ENCODE measurements at regions not wholly inside any gene's neighbourhood (a gene's known extent, or its start where the extent isn't known, plus 50 kb on each side); places are given as distances from the start of the nearest gene placed in this dataset.
"Not testable (repeated sequence)": the region's sequence is repeated elsewhere in the genome, so short reads cannot be mapped to it uniquely, and the experiment has no call there.

DNA sequence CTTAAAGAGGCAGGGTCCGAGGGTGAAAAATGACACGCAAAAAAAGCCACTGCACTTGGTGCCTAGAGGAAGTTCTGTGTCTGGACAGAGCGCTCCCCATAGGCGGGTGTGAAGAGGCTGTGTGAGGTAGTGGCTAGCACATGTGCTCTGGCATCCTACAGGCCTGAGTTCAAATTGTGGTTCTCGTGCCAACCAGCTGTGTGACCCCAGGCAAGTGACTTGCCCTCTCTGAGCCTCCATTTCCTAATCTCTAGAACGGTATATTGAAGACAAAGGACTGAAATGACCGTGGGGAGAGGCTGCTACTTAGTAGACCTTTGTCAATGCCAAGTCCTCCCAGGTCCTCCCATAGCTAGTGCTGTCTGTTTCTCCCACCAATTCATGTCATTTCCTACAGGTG is 79.1 kb upstream of the MYL10 start:
- no peak for DNase-seq (ENCODE audit: low read depth in 2 of 2)

DNA sequence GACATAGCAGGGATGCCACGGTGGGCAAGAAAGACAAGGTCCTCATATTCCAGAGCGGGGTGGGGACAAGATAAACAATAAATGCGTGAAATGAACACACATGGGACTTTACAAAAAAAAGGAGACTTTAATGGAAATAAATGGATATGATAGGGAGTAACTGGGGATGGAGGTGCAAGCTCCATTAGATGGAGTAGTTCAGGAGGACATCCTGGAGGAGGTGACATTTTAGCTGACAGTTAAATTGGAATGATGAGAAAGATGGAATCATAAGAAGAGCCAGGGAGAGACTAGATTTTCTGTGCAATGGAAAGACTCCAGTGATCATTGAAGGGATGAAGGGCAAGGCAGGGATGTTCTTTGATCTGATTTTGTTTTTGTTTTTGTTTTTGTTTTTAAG is 83.6 kb upstream of the MYL10 start:
- no peak for DNase-seq (ENCODE audit: low read depth in 2 of 2)

DNA sequence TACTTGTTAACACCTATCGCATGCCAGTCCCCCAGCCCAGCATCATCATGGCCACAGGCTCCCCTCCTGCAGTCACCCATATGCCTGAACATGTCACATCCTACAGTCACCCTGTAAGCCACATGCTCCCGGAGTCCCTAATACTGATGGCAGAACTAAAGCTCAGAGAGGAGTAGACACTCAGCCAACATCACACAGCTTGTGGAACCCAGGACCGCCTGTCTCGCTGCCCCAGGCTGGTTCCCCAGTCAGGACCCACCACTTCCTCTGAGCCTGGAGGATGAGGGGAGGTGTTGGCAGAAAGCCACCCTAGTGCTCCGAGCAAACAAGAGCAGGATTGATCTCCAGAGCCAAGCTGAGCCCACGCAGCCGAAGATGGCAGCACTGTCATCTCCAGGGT is 85.0 kb upstream of the MYL10 start:
- no peak for DNase-seq (ENCODE audit: low read depth in 2 of 2)

DNA sequence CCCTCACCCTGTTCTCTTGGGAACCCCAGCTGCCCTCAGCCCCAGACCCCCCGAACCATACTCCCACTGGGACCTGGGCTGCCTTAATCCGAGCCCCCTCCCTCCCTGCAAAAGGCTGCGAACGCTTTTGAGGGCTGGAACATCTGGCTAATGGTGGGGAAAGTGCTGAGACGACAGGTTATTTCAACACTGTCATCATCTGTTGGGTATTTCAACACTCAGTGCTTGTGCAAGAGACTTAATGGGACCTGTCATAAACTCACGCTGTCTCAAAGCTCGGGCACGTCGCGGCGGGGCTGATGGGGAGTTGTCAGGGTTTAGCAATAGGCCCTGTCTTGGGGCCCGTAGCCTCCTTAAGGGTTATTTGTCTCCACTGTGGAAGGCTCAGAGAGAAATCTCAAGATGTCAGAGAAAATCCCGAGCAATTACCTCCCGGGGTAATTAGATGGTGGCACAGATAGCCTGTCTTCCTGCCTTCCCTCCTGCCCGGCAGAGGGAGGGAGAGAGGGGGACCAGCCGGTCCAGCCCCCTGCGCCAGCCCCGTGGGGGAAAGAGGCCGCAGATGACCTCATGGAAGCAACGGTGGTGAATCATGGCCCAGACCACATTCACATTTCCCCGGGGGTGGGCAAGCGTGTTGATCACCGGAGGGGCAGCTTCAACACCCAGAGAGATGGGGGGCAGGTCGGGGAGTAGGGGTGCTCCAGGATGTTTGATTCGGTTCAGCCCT is 88.7 kb upstream of the MYL10 start:
- no peak for DNase-seq (ENCODE audit: low read depth in 2 of 2)

- no peak for DNase-seq (ENCODE audit: low read depth in 2 of 2)
Measured at GRCh38 chr7:101718363-101719122, 89.4 kb upstream of the MYL10 start.

DNA sequence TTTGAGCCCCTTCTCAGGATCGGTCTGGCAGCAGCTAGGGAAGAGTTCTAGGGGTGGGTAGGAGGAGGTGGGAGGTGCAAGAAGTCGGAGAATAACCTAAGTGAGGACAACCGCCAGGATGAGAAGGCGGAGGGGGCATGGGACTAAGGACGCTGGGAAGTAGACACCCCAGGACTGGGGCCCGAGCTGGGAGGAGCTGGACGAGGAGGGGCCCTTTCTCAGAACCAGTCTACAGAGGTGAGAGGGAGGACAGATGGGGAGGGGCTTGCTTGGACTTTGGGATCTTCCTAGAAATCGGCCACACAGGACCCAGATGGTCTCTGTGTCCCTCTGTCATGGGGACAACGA is 90.0 kb upstream of the MYL10 start:
- DNase-seq (ENCODE audit: low read depth in 2 of 2), result no peak

DNA sequence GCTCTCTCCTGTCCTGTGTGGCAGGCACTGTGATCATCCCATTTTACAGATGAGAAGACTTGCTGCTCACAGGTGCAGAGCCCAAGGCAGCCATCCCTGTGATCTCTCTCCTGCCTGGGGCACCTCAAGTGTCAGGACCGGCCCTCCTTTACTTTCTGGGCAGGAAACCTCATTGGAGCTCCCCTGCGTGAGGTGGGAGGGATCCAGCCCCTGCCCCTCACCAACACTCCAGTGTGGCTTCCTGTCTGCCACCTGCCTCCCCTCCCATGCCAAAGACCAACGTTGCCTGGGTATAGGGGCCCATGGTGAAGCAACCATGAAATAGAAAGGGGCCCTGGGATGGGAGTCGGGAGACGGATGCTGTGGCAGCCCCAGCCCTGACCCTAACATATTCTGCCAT is 91.2 kb upstream of the MYL10 start:
- no peak for DNase-seq (ENCODE audit: low read depth in 2 of 2)

DNA sequence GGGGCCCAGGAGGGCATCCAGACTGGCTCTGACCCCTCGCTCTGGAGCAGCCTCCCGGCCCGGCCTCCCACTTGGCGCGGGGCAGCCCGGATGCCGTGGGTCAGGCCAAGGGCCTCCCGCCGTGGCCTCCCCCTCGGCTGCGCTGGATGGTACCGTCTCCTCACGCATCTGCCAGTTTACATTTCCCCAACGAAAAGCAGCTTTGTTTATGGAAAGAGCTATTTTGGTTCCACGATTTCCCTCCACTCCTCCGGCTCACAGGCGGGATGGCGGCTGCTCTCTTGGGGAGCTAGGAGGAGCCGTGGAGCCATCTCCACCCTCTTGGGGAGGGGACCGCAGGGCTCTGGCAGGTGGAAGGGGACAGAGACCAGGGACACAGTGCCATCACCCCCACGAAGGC is 93.2 kb upstream of the MYL10 start:
- DNase-seq (ENCODE audit: low read depth in 2 of 2), result no peak

- no peak for DNase-seq (ENCODE audit: low read depth in 2 of 2)
Measured at GRCh38 chr7:101723835-101724234, 93.6 kb upstream of the CUX1 start.

DNA sequence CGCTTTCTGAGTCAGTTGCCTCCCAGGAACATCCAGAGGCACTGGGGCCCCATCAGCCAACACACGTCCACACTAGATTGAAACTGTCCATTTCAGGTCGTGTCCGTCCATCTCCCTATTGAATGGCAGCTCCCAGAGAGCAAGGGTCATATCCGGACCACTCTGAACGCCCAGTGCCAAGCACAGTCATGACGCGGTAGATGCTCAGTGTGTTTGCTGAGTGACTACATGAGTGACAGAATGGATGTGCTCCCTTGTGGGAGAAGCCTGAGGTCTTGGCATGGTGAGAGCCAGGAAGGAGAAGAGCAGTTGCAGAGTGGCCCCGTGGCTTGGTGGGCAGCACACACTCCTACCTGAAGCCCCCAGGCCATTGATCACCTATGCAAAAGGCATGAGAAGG is 92.5 kb upstream of the CUX1 start:
- no peak for DNase-seq (ENCODE audit: low read depth in 2 of 2)

DNA sequence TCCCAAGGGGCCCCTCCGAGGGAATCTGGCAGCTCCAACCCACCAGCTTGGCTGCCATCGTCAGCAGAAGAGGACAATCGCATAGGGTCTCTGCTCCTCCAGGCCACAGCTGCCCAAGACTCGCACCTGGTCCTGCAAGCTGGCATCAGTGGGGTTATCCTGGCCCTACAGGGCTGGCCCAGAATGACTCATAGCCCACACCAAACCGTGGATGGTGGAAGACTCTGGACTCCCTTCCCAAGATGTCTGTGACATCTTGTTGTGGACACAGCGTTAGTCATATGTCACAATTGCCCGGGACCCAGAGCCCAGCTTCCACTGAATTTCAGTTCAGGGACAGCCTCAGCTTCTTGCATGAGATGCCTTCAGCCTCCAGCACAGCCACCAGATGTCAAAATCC is 91.5 kb upstream of the CUX1 start:
- no peak for DNase-seq (ENCODE audit: low read depth in 2 of 2)

- DNase-seq (ENCODE audit: low read depth in 2 of 2), result no peak
Measured at GRCh38 chr7:101727184-101727583, 90.2 kb upstream of the CUX1 start.

GRCh38 chr7:101728128-101728527 is 89.3 kb upstream of the CUX1 start:
- no peak for DNase-seq (ENCODE audit: low read depth in 2 of 2)

DNA sequence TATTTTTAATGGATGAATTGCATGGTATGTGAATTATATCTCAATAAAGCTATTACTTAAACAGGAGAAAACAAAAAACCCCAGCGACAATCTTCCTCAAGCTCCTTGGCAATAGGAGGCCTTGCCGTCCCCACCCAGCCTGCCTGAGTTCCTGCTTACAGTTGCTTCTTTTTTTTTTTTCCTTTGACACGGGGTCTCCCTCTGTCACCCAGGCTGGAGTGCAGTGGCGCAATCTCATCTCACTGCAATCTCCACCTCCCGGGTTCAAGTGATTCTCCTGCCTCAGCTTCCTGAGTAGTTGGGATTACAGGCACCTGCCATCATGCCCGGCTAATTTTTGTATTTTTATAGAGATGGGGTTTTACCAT is 88.6 kb upstream of the CUX1 start:
- not testable (repeated sequence) for DNase-seq (ENCODE audit: low read depth in 2 of 2)

DNA sequence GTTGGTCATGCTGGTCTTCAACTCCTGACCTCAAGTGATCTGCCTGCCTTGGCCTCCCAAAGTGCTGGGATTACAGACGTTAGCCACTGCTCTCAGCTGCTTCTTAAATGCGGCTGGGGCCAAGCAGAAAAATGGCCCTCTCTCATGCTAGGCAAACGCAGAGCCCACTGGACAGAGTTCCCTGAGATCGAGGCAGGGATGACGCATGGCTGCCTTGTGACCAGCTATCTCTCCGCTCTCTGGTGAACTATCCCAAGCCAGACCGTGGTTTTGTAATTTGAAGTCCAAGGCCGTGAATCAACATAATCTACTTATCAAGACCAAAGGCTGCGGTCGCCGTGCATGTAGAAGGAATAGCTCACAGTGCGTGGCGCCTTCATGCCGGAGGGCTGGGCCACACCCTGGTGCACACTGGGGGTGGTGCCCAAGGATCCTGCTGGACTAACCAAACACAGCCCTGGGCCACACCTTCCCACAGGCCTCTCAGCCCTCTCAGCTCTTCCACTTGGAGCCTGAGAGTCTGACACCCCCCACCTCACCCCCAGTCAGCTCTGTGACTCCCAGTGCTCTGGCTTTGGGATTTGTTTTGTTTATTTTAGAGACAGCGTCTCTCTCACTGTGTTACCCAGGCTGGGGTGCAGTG is 88.1 kb upstream of the CUX1 start:
- DNase-seq (ENCODE audit: low read depth in 2 of 2), result no peak

DNA sequence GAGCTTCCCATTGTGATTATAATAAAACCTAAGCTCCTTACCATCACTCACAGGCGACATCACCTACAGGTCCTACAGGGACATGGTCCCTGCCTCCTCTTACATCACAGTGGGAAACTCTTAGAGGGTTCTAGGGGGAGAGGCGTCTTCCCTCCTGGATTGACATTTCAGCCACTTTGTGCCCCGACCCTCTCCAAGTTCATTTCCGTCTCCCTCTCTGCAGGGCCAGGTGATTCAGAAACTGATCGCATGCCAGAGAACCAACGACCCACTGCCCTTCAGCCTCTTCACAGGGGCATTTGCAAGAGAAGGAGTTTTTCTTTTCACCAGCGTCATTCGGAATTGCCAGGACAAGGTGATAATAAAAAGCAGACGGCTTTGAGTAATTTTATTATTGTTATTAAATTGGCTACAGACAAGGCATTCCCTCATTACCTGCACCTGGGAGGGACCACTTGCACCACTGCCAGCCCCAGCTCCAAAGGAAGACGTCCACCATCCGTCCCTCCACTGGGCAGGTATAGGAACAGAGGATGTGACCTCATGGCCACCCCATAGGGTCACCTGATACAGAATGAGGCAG is 85.8 kb upstream of the CUX1 start:
- DNase-seq (ENCODE audit: low read depth in 2 of 2), result no peak

GRCh38 chr7:101733713-101734475 is 83.5 kb upstream of the CUX1 start:
- no peak for DNase-seq (ENCODE audit: low read depth in 2 of 2)

GRCh38 chr7:101736084-101736483 is 81.3 kb upstream of the CUX1 start:
- no peak for DNase-seq (ENCODE audit: low read depth in 2 of 2)

DNA sequence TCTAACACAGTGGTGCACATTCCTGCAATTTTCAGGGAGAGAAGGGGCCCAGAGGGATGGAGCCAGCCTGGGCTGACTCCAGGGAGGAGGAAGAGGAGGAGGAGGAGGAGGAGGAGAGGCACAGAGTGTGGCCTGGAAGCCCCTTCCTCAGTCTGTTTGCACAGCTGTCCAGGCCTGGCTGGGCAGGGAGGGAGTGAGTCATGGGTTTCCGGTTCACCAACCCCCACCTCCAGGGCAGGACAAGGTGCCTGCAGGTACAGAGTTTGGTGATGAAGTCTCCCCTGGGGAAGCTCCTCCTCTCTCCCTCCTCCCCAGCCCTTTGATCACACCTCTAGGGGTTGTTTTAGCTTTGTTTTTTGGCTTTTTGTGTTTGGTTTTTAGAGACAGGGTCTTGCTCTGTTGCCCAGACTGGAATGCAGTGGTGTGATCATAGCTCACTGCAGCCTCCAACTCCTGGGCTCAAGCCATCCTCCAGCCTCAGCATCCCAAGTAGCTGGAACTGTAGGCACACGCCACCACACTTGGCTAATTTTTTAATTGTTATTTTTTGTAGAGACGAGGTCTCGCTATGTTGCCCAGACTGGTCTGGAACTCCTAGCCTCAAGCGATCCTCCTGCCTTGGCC is 77.5 kb upstream of the CUX1 start:
- DNase-seq (ENCODE audit: low read depth in 2 of 2), result no peak

- DNase-seq (ENCODE audit: low read depth in 2 of 2), result no peak
Measured at GRCh38 chr7:101740981-101741725, 76.3 kb upstream of the CUX1 start.

Data from stimulated activated CD4-positive, alpha-beta T cell treated with anti-CD3 and anti-CD28 coated beads, Interleukin-1b, Interleukin-23, amount 100 ng/mL, for 4 hours (primary cell).